GM18867 (cell line): ENCODE measurements at regions not wholly inside any gene's neighbourhood (a gene's known extent, or its start where the extent isn't known, plus 50 kb on each side); places are given as distances from the start of the nearest gene placed in this dataset.
"Not testable (repeated sequence)": the region's sequence is repeated elsewhere in the genome, so short reads cannot be mapped to it uniquely, and the experiment has no call there.

Experiments
- ATAC-seq: cut with Tn5 transposase; IDR thresholded peaks from one replicate; pipeline ENCODE4 v1.9.1; 2021; ENCODE audit warnings: mild to moderate bottlenecking, moderate library complexity; ENCODE audit not compliant: unreplicated experiment

GRCh38 chr6:142633317-142633716 is 311.7 kb downstream of the HIVEP2 start:
- ATAC-seq = no peak

DNA sequence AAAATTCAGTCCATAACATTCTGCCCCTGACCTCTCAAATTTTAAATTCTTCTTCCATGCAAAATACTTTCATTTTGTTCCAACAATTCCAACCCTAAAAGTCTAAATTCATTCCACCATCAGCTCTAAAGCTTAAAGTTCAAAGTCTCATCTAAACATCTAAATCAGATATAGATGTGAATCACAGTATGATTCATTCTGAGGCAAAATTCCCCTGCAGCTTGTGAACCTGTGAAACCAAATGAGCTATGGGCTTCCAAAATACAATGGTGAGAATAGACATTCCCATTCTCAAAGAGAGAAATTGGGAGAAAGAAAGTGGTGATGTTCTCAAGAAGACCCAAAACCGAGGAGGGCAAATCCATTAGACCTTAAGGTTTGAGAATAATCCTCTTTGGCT is 309.8 kb downstream of the HIVEP2 start:
- ATAC-seq = no peak

DNA sequence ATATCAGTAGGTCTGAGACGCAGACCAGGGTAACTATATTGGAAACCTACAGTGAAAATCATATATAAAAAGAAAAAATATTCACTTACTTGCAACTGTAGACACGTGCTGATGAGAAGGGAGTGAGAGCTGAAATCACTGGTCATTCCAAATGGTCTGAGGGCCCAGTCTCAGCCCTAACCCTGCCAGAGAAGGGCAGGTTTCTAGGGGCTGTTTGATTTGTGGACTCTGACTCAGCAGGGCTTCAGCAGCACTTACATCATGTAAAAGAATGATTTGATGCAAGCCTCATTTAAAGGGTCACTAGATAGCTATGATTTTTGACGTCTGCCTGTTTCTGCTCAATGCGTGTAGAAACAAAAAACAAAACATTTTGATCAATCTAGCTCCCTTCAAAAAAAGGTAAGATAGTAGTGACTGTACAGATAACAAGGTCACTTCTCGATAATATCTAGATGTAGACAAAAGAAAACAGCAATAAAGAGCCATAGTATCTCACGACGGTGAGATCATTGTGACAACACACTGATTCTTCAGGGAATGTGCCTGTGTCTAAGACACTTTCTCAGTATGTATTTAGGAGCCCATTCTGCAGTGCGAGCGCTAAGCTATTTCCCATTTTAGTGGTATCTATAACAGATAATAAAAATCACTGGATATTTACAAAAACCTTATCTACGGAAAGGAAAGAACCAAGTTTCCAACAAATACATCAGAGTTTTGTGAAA is 307.2 kb downstream of the HIVEP2 start:
- ATAC-seq = no peak

DNA sequence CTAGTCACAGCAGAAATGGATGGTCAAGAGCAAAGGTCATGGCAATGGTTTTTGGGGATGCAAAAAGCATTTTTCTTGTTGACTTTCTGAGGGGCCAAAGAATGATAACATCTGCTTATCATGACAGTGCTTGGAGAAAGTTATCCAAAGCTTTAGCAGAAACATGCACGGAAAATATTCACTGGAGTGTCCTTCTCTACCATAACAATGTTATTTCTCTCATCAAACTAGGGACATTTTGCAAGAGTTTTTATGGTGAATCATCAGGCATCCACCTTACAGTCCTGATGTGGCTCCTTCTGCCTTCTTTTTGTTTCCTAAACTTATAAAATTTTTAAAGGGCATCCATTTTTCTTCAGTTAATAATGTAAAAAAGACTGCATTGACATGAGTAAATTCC is 302.3 kb downstream of the HIVEP2 start:
- ATAC-seq = no peak

DNA sequence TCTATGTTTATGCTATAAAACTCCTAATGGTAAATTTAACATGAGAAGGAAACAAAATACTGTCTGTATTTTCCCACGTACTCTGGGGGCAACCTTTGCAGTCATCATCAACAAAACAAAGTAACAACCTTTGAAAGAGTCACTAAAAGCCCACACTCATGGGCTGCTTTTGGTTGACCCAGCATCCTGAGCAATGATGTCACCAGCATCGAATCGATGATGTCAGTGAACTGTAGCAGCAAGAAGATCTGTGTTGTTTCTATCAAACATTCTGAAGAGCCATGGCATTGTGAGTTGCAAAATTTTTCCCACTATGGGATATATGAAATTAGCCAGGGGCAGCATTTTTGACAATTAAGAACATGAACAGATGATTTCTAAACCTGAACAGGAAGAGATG is 300.1 kb downstream of the HIVEP2 start:
- no peak for ATAC-seq

DNA sequence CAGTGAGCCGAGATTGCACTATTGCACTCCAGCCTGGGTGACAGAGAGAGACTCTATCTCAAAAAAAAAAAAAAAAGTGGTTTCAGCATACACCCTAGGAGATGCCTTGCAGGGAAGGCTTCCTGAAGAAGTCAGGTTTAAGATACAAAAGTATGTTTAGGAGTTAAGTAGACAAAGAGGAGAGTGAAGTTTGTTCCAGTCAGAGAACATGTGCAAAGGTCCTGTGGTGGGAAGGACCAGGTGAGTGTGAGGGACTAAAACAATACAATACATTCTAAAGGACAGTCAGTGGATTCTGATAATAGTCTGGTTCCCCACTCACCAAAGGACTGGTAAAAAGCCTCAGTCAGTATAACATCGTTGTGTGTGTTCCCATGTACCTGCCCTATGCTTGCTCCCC is 299.3 kb downstream of the HIVEP2 start:
- ATAC-seq = no peak

DNA sequence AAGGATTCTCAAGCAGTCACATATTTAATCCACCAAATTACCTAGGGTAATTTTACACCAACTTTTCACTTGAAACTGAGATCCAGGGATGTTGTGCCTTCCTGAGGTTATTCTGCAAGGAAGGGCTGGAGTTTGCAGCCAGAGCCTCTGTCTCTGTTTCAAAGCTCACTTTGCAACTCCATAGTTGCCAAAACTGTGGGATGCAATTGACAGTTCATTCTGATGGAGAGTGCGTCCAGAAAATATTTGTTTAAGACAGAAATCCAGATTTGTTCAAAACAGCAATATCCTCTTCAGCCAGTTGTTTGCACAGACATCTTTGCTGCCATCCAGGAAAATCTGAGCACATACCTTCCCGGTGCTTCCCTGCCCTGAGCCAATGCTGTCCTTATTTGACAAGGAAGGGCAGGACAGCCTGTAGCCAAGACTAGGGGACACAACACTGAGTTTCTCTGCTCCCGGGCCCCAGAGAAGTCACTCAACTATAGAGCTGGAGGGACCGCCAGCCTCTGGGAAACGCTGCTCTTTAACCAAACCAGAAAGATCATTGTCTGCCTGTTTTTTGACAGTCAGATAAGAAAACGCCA is 297.4 kb downstream of the HIVEP2 start:
- ATAC-seq = no peak

DNA sequence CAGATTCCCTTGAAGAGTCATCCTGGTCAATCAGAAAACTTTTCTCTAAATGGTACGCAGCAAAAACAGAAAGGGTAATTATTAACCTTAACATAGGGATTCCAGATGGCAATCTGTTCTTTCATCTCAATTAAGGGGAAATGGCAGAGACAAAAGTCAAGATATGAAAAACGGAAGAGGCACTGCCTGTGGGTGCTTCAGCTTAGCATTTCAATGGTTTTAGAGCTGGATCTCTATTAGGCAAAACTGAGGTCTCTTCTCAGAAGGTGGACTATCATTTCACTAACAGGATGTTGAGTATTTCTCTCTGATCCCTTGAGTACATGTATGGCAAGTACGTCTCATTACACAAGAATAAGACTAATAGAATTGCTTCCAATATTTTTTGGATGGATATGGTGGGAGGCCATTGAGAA is 296.9 kb downstream of the HIVEP2 start:
- no peak for ATAC-seq

DNA sequence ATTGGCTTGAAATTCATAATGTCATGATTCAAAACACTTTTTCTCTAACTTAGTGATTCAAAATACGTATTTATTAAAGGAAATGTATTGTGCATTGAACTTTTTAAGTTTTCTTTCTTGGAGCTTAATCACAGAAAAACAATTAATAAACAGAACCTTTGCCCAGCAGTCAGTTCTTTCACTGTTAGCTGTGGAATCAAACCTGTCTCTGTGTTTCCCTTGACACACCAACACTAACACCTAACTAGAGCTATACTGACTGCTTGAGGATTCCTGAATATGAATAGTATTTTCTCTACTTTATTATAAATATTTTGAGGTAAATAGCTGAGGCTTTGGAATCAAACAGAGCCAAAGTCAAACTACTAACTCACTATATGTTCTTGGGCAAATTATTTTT is 296.4 kb downstream of the HIVEP2 start:
- no peak for ATAC-seq

DNA sequence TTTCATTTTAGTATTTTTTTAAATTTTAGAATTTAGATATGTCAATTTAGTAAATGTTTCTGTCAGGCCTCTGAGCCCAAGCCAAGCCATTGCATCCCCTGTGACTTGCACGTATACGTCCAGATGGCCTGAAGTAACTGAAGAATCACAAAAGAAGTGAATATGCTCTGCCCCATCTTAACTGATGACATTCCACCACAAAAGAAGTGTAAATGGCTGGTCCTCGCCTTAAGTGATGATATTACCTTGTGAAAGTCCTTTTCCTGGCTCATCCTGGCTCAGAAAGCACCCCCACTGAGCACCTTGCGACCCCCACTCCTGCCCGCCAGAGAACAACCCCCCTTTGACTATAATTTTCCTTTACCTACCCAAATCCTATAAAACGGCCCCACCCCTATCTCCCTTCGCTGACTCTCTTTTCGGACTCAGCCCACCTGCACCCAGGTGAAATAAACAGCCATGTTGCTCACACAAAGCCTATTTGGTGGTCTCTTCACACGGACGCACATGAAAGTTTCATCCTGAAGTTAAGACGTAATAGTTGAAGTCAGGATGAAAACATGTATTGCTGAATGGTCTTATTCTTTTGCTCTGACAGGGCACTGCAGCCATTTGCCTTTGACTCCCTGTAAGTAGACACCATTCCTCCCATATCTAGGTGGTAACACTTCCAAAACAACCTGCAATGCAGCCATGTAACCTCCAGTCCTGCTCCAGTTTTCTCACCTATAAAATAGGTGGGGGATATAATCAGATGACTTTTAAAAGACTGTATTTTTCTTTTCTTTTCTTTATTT is 295.3 kb downstream of the HIVEP2 start:
- ATAC-seq = not testable (repeated sequence)

DNA sequence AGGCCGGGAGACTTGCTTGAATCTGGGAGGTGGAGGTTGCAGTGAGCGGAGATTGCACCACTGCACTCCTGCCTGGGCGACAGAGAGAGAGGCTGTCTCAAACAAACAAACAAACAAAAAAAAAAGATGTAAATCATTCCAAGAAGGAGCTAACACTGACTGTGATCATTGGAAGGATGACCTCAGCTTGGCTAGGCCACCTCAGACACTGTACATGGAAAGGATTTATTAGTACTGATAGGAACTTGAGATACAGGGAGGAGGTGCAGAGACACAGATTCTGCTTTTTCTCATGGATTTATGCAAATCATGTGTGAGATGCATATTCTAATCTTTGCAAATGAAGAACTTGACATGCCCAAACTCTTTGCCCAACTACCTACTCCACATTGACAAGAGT is 293.6 kb downstream of the HIVEP2 start:
- ATAC-seq = no peak

- no peak for ATAC-seq
These were observed 291.1 kb downstream of the HIVEP2 start for GRCh38 chr6:142653710-142654420.

DNA sequence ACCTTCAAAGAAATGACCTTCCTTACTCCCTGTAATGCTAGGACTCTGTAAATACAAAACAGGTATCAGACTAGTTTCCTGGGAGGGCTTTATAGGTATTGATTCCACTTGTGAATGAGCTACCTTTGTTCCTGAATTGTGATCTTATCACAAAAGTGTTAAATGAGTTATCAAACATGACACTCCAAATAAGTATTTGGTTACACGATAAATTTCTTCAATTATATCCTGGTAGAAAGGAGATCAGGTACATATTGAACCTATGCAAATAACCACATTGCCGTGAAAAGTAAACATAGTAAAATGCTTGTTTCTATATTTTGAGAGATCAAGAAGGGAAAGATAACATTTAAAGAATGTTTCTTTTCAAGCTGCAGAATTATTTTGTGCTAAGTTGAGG is 285.3 kb downstream of the HIVEP2 start:
- ATAC-seq = no peak

GRCh38 chr6:142665393-142665792 is 279.6 kb downstream of the HIVEP2 start:
- ATAC-seq = no peak

DNA sequence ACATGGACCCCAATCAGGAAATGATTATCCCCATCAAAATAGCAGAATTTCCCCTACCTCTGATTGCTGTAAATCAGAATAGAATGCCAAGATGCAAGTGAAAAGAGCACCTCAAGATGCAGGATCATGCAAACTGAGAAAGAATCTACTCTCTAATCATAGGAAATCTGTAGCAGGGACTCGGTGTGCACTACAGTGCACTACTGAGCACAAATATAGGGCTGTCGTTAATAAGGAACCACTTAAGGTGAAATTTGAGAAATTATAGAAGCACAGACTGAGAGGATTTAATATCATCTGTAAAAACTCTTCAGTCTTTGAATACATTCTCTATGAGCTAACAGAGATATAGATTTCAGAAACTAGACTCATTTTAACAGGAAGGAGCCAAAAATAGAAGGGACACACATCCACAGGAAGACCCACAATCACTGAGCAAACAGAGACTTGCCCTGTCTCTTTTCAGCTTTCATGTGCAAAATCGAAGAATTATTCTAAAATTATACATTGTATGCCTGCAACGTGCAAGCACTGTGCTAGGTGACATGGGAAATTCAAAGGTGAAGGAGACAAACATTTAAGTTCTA is 278.3 kb downstream of the HIVEP2 start:
- no peak for ATAC-seq

DNA sequence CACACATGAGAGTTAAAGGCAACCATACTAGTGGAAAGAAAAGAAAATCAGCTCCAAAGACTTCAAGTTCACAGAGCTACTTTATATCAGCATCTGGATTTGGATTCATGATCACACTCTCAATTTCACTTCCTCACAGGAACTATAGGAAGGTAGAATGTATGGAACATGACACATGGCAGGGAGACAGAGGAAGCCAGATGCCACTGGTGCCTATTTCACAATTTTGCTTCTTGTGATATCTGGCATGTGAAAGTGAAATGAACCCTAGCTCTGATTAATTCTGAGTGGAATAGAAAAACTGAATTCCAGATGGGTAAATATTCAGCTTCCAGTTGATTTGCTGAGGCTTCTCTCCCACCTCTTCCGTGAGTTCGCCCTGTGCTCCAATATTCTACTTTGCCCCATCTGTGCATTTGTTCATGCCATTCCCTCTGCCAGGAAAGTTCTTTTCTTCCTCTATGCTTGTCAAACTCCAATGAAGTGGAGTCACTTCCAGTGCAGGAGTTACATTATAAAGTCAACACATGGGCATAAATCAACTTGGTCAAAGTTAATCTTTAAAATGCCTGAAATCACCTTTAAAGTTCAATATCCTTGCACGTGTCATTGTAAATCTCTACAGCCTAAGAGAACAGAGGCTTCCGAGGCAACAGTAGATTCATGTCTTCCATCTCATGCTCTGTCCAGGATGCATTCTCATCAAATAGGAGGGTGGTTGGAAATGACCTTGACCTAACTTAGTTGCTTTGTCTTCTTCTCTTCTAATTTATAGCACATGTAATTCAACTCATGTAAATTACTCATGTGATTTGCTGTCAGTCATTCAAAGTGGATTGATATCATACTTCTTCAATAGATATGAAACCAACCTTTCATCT is 275.3 kb downstream of the HIVEP2 start:
- no peak for ATAC-seq

DNA sequence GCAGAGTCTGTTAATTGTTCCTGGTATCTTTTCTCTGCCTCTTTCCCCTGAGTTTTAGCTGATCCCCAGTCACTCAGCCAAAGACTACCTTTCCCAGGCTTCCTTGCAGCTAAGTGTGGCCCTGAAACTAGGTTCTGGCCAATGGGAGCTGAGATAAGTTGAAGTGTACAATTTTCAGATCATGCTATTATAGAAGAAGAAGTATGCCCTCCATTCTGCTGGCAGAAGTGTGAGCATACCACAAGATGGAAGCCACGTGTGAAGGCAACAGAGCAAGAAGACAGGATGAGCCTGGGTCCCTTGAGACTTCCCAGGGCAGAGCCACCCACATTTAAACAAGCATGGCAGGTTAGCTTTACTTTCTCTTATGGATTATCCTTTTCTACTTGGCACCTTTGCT is 273.2 kb downstream of the HIVEP2 start:
- ATAC-seq = peak; percentile 93

DNA sequence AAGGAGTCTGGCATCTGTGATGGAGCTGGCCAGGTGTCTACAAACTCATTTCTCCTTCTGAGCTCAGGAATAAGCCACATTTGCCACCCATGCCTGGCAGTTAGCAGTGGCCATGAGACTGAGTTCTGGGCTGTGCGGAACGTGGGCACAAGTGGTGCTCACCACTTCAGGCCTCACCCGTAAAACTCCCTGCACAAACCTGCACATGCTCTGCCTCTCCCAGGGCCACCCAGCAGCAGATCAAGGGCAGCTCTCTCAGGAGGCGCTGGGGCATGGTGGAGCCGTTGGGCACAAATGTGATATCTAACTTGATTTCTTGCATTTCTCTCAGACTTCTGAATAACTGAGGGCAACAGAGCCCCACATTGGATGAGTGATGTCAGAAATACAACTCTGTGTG is 269.5 kb downstream of the HIVEP2 start:
- ATAC-seq = no peak

- ATAC-seq = no peak
These were observed 268.9 kb downstream of the HIVEP2 start for GRCh38 chr6:142676027-142676443.

GRCh38 chr6:142676647-142677192 is 268.3 kb downstream of the HIVEP2 start:
- ATAC-seq = no peak
